Upper lobe of left lung (tissue), 4 donors: ENCODE measurements at regions not wholly inside any gene's neighbourhood (a gene's known extent, or its start where the extent isn't known, plus 50 kb on each side); places are given as distances from the start of the nearest gene placed in this dataset.

Experiments used
- CTCF ChIP-seq, 6 experiments: fragments of 450-650 bp in 4 of 6; fragments of 200-600 bp in 2 of 6; sonication (generic) in 2 of 6; IDR thresholded peaks; one replicate each; pipeline ENCODE4 v1.5.1; 2016 to 2019; ENCODE audit warnings: antibody characterized with exemption in 6 of 6
- POLR2A ChIP-seq, 4 donors: fragments of 450-650 bp; IDR thresholded peaks; one replicate each; pipeline ENCODE4 v1.5.1; 2016 to 2017; ENCODE audit warnings: antibody characterized with exemption in 4 of 4, mild to moderate bottlenecking in 2 of 4

GRCh38 chr6:147667082-147667481, 158.6 kb downstream of the SAMD5 start:
- TF ChIP-seq CTCF (IDR thresholded peaks at IDR 0.05) (no peak), POLR2A (IDR thresholded peaks at IDR 0.05) (no peak)
